Activated T-cell treated with anti-CD3 and anti-CD28 coated beads, Interleukin-2, amount 50 U/mL, for 48 hours (primary cell): ENCODE measurements at regions not wholly inside any gene's neighbourhood (a gene's known extent, or its start where the extent isn't known, plus 50 kb on each side); places are given as distances from the start of the nearest gene placed in this dataset.
"Not testable (repeated sequence)": the region's sequence is repeated elsewhere in the genome, so short reads cannot be mapped to it uniquely, and the experiment has no call there.

ENCODE experiments used
- DNase-seq, 2 experiments: peaks; one replicate each; pipeline ENCODE4 v3.0.0-alpha.2; 2020

DNA sequence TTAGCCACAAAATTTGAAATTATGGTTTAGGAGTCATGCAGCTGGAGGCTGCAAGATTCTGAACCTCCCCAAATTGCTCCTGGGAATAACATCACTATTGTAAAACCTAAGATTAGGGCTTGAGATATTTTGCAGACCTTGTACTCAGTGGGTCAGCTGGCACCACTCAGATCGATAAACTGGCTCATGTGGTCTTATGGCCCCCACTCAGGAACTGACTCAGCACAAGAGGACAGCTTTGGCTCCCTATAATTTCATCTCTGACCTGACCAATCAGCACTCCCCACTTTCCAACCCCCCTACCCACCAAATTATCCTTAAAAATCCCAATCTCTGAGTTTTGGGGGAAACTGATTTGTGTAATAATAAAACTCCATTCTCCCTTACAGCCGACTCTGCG is 161.6 kb downstream of the BRMS1L start:
- no peak for DNase-seq

DNA sequence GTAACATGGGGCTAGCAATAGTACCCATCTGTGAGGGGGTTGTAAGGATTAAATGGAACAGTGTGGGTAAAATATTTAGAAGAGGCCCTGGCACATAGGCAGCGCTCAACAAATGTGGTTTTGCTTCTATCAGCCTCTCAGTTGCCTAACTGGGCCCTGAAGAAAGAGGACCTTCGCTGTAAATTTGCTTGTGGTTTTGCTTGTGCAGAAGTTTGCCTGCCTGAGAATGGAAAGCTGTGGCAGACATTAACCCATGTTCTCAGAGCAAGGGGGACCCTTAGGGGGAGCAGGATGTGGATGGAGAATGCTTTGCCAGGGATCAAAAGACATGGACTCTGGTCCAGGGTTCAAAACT is 160.1 kb downstream of the BRMS1L start:
- no peak for DNase-seq

DNA sequence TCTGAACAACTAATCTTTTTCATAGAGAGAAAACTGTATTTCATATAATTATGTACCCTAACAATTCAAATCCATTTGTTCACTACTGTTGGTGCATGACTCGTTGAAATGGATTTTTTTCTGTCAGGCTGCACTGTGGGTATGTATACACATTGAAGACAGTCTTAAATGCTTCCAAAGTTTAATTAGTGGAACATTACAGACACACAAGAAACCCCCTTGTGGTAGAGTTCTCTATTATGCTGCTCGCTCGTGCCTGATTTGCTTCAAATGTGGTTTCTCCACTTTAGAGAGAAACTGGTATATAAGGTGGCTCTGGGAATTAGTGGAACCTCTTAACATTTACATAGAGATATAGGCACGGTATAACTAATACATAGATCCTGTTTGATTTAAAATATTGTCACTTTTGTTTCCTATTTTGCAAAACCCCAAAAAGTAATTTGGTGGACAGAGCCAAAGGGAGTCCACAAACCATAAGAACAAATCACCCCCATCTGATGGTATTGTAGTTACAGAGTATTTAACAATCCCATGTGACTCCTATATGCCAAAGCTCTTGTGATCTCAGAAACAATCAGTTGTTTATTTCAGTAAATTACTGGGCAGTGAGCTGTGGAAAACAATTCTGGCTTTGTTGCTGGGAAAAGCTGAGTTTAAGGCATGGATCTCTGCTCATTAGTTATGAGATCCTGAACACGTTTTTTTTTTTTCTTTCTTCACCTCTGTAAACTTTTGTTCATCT is 159.5 kb downstream of the BRMS1L start:
- DNase-seq = no peak

- DNase-seq = no peak
These were observed 153.4 kb downstream of the BRMS1L start for GRCh38 chr14:35979531-35979930.

DNA sequence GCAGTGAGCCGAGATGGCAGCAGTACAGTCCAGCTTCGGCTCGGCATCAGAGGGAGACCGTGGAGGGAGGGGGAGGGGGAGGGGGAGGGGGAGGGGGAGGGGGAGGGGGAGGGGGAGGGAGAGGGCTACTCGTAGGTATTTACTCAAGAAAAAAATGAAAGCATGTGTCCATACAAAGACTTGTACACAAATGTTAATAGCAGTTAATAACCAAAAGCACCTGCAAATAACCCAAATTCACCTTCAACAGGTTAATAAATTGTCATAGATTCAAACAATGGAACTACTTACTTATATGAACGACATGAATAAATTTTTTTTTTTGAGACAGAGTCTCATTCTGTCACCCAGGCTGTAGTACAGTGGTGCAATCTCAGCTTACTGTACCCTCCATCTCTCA is 152.4 kb downstream of the BRMS1L start:
- DNase-seq = no peak

- DNase-seq = no peak
These were observed 149.7 kb downstream of the BRMS1L start for GRCh38 chr14:35975814-35976213.

DNA sequence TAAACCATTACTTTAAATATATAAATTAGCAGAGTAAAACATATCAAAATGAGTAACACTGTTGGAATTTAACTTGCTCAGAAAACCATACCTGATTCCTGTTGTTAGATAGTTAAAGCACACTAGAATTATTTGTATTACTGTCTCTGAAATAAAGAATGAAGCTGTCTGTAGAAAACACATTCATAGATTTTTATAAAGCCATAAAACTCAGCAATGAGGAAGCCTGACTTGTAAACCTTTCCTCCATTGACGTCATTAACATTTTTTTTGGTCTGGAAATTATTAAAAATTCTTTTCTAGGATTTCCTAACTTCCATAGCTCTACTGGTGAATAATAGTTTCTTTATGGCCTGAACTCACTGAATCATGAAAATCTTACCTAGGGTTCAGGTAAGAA is 147.6 kb downstream of the BRMS1L start:
- no peak for DNase-seq

DNA sequence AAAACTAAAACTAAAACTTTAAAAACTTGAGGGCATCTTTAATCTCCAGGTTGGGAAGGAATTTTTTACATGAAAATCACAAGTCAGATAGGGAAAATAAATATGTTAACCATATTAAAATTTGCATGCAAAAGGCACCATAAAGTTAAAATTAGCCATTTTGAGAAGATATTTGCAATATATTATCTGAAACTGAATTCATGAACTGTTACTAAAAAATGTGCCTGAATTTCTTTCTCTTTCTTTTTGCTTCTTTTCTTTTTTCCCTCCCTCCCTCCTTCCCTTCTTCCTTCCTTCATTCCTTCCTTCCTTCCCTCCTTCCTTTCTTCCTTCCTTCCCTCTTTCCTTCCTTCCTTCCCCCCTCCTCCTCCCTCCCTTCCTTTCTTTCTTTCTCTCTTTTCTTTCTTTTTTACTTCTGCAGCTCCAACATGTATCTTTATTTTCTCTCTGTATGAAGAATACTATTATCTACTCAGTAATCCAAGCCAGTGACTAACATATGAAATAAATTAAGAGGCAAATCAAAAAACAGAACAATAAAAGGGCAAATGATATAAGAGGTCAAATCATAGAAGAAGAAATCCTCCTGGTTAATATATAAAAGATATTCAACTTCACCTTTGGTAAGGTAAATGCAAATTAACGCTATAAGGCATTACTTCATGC is 146.0 kb downstream of the BRMS1L start:
- no peak for DNase-seq

- no peak for DNase-seq
These were observed 143.2 kb downstream of the BRMS1L start for GRCh38 chr14:35969310-35969709.

GRCh38 chr14:35965400-35965799 is 139.3 kb downstream of the BRMS1L start:
- no peak for DNase-seq

DNA sequence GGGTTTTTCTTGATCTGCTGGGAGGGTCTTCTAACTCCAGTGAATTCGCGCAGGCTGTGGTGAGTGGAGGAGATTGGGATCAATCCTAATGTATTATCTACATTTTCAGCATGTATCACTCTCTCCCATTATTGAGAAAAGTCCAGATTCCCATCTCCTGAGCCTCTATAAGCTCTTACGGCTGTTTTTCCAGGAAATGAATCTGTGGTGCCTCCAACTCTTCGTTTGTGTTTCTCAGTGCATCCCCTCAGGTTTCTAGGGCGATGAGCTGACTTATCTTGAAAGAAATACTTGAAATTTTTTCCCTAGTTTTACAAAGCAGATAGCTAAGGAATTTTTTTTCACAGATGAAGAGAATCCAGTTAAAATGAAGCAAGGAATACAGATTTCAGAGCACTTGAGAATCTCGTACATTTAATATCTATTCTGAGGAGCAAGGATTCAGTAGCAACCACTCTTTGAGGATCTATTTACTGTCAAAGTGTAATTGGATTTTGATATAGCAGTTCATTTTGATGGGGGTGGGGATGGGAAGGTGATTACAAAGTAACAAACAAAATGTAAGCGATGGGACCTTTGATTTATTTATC is 138.7 kb downstream of the BRMS1L start:
- no peak for DNase-seq

DNA sequence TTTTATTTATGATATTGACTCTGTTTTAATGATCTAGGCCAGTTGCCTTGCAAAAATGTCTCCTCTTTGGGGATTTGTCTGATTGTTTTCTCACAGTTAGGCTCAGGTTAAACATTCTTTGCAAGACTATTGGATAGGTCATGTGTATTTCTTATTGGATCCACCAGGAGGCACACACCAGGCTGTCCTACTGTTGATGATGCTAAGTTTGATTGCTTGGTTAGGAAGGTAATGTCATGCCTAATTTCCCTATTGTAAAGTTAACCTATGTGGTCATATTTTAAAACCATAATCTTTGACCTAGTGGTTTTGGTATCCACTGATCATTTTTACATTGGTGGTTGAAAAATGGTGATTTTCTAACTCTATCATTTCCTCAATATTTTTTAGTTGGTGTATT is 137.1 kb downstream of the BRMS1L start:
- no peak for DNase-seq

GRCh38 chr14:35961697-35962274 is 135.6 kb downstream of the BRMS1L start:
- no peak for DNase-seq

GRCh38 chr14:35959835-35960234 is 133.7 kb downstream of the BRMS1L start:
- DNase-seq = no peak

DNA sequence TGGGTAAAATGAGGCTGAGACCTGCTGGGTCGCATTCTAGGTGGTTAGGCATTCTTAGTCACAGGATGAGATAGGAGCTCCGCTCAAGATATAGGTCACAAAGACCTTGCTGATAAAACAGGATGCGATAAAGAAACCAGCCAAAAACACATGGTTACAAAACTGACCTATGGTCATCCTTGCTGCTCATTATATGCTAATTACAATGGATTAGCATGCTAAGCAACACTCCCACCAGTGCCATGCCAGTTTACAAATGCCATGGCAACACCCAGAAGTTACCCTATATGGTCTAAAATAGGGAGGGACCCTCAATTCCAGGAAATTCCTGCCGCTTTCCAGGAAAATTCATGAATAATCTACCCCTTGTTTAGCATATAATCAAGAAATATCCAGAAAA is 132.4 kb downstream of the BRMS1L start:
- DNase-seq = no peak

DNA sequence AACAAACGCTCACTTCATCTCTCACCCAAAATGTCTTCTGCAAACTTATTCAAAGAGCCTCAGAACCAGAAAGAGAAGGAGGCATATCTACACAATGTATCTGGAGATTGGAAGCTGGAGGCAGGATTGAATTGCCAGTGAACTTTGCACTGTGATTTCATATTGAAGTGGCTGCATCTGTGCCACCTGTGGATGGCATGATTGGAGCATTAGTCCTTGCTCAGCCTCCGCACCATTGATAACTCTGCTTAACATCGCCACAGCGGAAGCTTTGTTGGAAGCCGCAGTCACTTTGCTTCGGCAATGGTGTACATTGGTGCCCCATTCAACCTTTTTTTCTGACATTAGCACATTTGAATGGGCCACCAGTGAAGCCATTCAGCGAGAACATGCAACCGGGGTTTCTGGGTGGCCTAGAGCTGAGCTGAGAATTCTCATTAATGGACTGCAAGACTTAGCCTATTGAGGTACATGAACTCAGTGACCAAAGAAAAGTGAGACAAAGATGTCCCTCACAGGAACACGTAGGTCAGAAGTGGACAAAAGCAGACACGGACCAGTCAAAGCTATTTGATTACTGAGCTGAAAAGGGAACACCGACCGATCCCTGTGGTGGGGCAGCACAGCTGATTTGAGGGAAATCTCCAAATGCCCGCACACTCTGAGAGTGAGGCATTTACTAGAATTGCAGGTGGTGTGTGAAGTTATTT is 130.4 kb downstream of the BRMS1L start:
- no peak for DNase-seq

DNA sequence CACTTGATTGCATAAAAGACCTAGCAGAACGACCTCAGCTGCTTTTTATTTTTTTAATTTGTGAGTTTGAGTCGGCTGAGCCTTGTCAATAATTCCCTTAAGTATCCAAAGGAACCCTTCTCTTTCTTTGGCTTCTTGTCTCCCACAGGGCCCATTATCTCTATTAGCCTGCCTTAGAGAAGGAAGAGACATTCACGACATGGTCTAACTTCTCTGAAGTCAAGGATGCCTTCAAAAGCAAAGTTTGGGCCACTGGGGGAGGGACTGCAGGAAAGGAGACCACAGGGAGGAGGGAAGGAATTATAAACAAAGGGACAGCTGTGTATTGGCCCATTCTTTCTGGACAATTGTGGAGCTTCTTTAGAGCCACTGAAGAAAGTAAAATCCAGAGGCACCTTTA is 126.4 kb downstream of the BRMS1L start:
- DNase-seq = no peak

DNA sequence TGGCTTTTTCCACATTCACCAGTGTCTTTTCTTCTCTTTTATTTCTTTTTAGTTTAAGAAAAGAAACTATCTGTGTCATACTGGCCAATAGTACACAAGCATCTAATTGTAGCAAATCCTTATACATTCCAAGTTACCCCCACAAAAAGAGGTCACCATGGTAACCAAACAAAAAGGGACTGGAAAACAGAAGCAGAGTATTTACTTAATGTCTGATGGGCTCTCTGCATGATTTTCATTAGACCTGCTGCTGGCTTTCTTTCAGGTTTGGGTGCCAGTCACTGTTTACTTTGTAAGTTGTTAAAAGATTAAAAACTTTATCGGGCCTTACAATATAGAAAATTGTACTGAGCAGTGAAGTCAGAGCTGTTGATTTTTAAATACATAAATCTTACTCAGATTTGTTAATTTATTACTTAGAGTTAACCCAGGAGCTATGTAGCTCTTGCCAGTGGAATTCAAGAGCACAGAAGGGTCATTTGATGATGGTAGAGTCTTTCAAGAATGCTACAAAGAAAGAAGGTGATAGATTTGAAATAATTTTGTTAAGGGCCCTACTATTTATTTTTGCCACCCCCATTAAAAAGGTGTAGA is 123.9 kb downstream of the BRMS1L start:
- DNase-seq = no peak

DNA sequence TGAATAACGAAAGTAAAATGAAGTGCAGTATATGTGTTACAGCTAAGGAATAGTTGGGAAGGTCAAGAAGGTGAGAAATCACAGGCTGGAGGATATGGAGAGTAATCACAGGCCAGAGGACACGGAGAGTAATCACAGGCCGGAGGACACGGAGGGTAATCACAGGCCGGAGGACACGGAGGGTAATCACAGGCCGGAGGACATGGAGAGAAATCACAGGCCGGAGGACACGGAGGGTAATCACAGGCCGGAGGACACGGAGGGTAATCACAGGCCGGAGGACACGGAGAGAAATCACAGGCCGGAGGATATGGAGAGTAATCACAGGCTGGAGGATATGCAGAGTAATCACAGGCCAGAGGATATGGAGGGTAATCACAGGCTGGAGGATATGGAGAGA is 121.8 kb downstream of the BRMS1L start:
- not testable (repeated sequence) for DNase-seq

GRCh38 chr14:35944847-35945246 is 118.7 kb downstream of the BRMS1L start:
- peak; percentile 31 to 55 for DNase-seq

DNA sequence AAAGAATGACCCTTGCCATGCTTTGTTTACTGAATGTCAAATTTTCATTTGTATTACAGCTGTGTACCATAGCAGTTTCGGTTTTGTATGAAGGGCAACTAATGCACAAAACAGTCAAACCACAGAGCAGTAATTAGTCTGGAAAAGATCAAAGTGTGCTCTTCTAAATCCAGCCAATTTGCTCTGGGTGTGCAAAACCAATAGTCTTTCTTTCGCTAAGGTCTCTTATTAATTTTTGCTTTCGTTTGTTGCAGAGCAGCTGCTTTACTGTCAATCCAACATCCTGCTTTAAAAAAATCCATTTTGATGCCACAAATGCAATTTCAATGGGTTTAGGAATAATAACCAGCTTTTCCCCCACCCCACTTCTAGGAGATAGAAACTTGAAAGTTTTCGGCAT is 114.2 kb downstream of the BRMS1L start:
- no peak for DNase-seq

DNA sequence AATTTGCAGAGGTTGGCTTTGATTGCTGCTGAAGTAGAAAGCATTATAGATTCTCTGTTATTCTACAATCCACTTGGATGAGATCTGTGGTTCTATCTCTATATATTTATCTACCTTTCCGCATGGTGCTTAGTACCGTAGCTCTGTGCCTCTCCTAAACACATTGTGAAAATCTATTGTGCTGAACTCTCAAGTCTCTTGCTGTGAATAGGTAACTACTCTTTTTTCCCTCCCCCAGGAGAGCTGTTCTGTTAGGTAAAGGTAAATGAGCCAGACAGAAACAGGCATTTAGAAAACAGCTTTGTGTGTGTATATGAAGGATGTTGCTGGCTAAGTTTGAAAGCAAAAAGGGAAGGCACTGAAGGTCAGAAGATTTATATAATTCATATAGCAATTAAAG is 112.6 kb downstream of the BRMS1L start:
- DNase-seq = no peak

DNA sequence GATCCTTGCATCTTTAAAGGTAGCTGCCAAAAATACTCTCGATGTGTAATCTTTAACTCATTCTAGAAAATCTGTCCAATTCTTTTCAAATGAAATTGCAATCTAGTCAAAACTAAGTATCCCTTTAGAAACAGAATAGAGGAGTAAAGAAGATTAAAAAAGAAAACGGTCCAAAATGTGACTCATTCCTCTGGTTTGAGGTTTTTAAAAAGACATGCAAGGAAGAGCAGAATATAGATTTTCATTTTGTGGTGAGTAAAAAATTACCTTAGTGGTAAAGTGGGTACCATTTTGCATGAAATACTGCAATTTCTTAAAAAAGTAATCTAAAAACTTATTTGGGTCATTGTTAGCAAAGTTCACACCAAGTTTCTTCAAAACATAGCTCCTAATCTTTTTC is 108.4 kb downstream of the BRMS1L start:
- no peak for DNase-seq
